ENCODE measurements at regions not wholly inside any gene's neighbourhood (a gene's known extent, or its start where the extent isn't known, plus 50 kb on each side); places are given as distances from the start of the nearest gene placed in this dataset.

GRCh38 chr2:47632754-47633153 lies 62.0 kb upstream of the KCNK12 start:
- TF ChIP-seq POLR2AphosphoS5 (IDR thresholded peaks at IDR 0.05) (no peak), CTCF (IDR thresholded peaks at IDR 0.05) (no peak)
